ENCODE measurements at regions not wholly inside any gene's neighbourhood (a gene's known extent, or its start where the extent isn't known, plus 50 kb on each side); places are given as distances from the start of the nearest gene placed in this dataset.

- no peak for TF ChIP-seq POLR2A (IDR thresholded peaks at IDR 0.05)
- TF ChIP-seq, protein P1, sequence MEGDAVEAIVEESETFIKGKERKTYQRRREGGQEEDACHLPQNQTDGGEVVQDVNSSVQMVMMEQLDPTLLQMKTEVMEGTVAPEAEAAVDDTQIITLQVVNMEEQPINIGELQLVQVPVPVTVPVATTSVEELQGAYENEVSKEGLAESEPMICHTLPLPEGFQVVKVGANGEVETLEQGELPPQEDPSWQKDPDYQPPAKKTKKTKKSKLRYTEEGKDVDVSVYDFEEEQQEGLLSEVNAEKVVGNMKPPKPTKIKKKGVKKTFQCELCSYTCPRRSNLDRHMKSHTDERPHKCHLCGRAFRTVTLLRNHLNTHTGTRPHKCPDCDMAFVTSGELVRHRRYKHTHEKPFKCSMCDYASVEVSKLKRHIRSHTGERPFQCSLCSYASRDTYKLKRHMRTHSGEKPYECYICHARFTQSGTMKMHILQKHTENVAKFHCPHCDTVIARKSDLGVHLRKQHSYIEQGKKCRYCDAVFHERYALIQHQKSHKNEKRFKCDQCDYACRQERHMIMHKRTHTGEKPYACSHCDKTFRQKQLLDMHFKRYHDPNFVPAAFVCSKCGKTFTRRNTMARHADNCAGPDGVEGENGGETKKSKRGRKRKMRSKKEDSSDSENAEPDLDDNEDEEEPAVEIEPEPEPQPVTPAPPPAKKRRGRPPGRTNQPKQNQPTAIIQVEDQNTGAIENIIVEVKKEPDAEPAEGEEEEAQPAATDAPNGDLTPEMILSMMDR (IDR thresholded peaks at IDR 0.05): no peak
These were observed 199.2 kb downstream of the BMP2 start for GRCh38 chr20:6966721-6967120.

Data from tibial nerve (tissue), 3 donors.